ENCODE measurements at regions not wholly inside any gene's neighbourhood (a gene's known extent, or its start where the extent isn't known, plus 50 kb on each side); places are given as distances from the start of the nearest gene placed in this dataset.

DNA sequence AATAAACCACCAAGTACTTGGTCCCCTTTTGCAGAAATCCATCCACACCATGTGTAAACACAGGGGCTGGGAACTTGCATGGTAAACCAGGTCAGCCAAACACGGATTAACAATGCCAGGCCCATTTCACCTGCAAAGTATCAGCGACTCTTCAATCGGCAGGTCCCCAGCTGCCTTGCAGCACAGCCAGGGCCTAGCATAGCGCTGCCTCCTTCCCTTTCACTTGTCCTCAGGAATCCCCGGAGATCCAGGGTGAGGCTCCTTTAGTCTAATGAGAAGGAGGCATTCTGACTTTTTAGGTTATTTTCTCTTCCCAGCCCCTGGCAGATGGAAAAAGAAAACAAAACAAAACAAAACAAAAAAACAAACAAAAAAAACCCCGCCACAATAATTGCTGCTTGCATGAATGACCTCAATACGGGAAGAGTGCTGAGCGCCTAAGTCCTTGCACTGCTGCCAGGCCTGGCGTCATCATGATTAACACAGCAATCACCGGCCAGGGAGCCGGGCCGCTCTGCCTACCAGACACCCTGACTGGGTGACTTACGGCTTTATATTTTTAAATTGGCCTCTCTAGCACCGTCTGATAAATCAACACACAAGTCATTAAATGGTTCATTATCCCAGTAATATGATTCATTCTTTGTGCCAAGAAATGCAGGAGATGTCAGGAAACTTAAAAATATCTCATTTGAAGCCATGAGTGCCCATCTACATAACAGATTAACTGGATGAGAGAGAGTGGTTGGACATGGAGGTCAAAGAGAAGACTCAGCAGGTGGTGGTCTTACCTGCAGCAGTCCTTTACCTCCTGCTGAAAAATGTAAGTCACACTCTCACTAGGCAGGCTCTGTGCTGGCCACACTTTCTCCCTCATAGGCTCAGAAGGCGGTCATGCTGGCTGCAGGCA, 692.7 kb downstream of the UQCRFS1 start:
- FAIRE-seq (no peak), ATAC-seq (no peak), DNase-seq (ENCODE audit: low read depth in 1 of 2, low spot score in 1 of 2) (no peak)
- no peaks in the 10 kb centered on the region for H3K4me1 ChIP-seq
- CTCF ChIA-PET: interaction anchor here (1.0 kb wide), 1 partner anchor 9 kb away, joined by 3 read pairs; no protein-coding TSS in a partner anchor
- no peaks in the 10 kb centered on the region; the same call in 1 of the 3 replicates for H3K9me3 ChIP-seq
- 27% methylated on average over 15 of the region's 15 CpGs for WGBS (ENCODE audit: missing lambda C conversion rate)
- H3K4me3 ChIP-seq: no peak overlapping the region
- no peak overlapping the region for H3K4me2 ChIP-seq
- POLR2A ChIA-PET: no interaction called here
- TF ChIP-seq, protein P1, sequence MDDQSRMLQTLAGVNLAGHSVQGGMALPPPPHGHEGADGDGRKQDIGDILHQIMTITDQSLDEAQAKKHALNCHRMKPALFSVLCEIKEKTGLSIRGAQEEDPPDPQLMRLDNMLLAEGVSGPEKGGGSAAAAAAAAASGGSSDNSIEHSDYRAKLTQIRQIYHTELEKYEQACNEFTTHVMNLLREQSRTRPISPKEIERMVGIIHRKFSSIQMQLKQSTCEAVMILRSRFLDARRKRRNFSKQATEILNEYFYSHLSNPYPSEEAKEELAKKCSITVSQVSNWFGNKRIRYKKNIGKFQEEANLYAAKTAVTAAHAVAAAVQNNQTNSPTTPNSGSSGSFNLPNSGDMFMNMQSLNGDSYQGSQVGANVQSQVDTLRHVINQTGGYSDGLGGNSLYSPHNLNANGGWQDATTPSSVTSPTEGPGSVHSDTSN (IDR thresholded peaks at IDR 0.05): no peak
- TF ChIP-seq, protein P2, sequence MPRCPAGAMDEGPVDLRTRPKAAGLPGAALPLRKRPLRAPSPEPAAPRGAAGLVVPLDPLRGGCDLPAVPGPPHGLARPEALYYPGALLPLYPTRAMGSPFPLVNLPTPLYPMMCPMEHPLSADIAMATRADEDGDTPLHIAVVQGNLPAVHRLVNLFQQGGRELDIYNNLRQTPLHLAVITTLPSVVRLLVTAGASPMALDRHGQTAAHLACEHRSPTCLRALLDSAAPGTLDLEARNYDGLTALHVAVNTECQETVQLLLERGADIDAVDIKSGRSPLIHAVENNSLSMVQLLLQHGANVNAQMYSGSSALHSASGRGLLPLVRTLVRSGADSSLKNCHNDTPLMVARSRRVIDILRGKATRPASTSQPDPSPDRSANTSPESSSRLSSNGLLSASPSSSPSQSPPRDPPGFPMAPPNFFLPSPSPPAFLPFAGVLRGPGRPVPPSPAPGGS (IDR thresholded peaks at IDR 0.05): no peak
- TF ChIP-seq JUN (IDR thresholded peaks at IDR 0.05): no peak
- TF ChIP-seq SMC3 (IDR thresholded peaks at IDR 0.05): no peak
- no peak for TF ChIP-seq EHMT2 (IDR thresholded peaks at IDR 0.05; ENCODE audit: low read depth)
- TF ChIP-seq CEBPB (IDR thresholded peaks at IDR 0.05): no peak
- no peak for TF ChIP-seq MAZ (IDR thresholded peaks at IDR 0.05; ENCODE audit: borderline replicate concordance, low read depth, low read length)
- TF ChIP-seq POLR2A (IDR thresholded peaks at IDR 0.05; ENCODE audit: low read length): no peak
- no peak for TF ChIP-seq CHD2 (IDR thresholded peaks at IDR 0.05; ENCODE audit: low read length, partially characterized antibody)
- no peak for TF ChIP-seq HOXB13 (CRISPR knock-in tag; IDR thresholded peaks at IDR 0.05; ENCODE audit: low read depth)
- TF ChIP-seq NFE2L2 (conservative IDR thresholded peaks at IDR 0.05; ENCODE audit: low read length): no peak
- H3K27ac ChIP-seq: no peak overlapping the region

DNA sequence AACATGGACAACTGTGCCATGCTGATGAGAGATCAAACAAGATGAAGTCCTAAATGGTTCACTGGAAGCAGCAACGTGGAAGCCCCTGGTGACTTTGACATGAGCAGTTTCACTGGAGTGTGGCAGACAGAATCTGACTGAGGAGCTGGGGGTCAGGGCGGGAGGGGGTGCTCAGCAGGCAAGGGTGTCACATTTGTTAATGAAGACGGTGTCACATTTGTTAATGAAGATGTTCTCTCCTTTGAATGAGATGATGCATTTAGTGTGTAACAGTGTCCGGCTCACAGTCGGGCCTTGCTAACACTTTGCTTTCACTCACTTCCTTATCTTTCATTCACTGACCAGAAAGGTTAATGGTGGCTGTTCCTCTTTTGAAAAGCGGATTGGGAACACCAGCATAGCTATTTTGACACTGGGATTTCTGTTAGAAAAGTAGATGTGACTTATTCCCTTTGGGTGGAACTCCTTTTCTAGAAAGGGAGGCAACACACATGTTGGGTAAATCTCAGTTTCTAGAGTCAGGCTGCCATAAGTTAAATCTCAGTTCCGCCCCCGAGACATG, 693.7 kb downstream of the UQCRFS1 start:
- no peak for FAIRE-seq
- TF ChIP-seq TFCP2L1 (CRISPR knock-in tag; IDR thresholded peaks at IDR 0.05): no peak
- TF ChIP-seq TP53 (CRISPR knock-in tag; IDR thresholded peaks at IDR 0.05): no peak
- TF ChIP-seq, protein P2 (IDR thresholded peaks at IDR 0.05): no peak
- TF ChIP-seq HOXB13 (CRISPR knock-in tag; IDR thresholded peaks at IDR 0.05; ENCODE audit: low read depth): no peak
- TF ChIP-seq EP300 (IDR thresholded peaks at IDR 0.05): no peak
- TF ChIP-seq FOXS1 (CRISPR knock-in tag; IDR thresholded peaks at IDR 0.05): no peak
- no peak for TF ChIP-seq SMC3 (IDR thresholded peaks at IDR 0.05)
- TF ChIP-seq, protein P3, sequence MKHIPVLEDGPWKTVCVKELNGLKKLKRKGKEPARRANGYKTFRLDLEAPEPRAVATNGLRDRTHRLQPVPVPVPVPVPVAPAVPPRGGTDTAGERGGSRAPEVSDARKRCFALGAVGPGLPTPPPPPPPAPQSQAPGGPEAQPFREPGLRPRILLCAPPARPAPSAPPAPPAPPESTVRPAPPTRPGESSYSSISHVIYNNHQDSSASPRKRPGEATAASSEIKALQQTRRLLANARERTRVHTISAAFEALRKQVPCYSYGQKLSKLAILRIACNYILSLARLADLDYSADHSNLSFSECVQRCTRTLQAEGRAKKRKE (CRISPR knock-in tag; IDR thresholded peaks at IDR 0.05; ENCODE audit: low read depth): no peak
- no peak for TF ChIP-seq POLR2AphosphoS2 (conservative IDR thresholded peaks at IDR 0.05; ENCODE audit: low read length)
- no peak for TF ChIP-seq BHLHE40 (IDR thresholded peaks at IDR 0.05; ENCODE audit: low read depth, low read length)
- TF ChIP-seq, protein P4, sequence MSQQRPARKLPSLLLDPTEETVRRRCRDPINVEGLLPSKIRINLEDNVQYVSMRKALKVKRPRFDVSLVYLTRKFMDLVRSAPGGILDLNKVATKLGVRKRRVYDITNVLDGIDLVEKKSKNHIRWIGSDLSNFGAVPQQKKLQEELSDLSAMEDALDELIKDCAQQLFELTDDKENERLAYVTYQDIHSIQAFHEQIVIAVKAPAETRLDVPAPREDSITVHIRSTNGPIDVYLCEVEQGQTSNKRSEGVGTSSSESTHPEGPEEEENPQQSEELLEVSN (IDR thresholded peaks at IDR 0.05; ENCODE audit: borderline replicate concordance, low read depth): no peak
- no peak for DNase-seq (ENCODE audit: low read depth in 1 of 2, low spot score in 1 of 2)
- H3K4me2 ChIP-seq: no peak overlapping the region
- 27% methylated on average over 8 of the region's 8 CpGs for WGBS (ENCODE audit: missing lambda C conversion rate)
- CTCF ChIA-PET: interaction anchor here (1.0 kb wide), 1 partner anchor 10 kb away, joined by 3 read pairs; no protein-coding TSS in a partner anchor
- POLR2A ChIA-PET: no interaction called here
- H3K4me3 ChIP-seq: no peak overlapping the region
- no peak overlapping the region for H3K27ac ChIP-seq
- no peaks in the 10 kb centered on the region for H3K4me1 ChIP-seq
- no peak for ATAC-seq
- H3K9me3 ChIP-seq: no peaks in the 10 kb centered on the region; the same call in 1 of the 3 replicates

Measured in A549 (cell line).